HEK293T (cell line): ENCODE measurements at regions not wholly inside any gene's neighbourhood (a gene's known extent, or its start where the extent isn't known, plus 50 kb on each side); places are given as distances from the start of the nearest gene placed in this dataset.

ENCODE experiments used
- ARNT ChIP-seq: fragments of 450-650 bp; IDR thresholded peaks from 2 replicates; pipeline ENCODE4 v1.6.1; 2017; ENCODE audit warnings: mild to moderate bottlenecking
- BHLHE40 ChIP-seq: fragments of 450-650 bp; IDR thresholded peaks from 2 replicates; pipeline ENCODE4 v1.6.1; 2016; ENCODE audit warnings: mild to moderate bottlenecking, moderate library complexity, borderline replicate concordance
- FOXK2 ChIP-seq: fragments of 450-650 bp; IDR thresholded peaks from 2 replicates; pipeline ENCODE4 v1.6.1; 2016; ENCODE audit warnings: mild to moderate bottlenecking
- L3MBTL2 ChIP-seq: fragments of 450-650 bp; conservative IDR thresholded peaks from 2 replicates; pipeline ENCODE4 v1.6.1; 2016; ENCODE audit warnings: mild to moderate bottlenecking
- LEF1 ChIP-seq: fragments of 450-650 bp; IDR thresholded peaks from 2 replicates; pipeline ENCODE4 v1.6.1; 2017; ENCODE audit warnings: mild to moderate bottlenecking, borderline replicate concordance
- SP1 ChIP-seq: fragments of 450-650 bp; IDR thresholded peaks from 2 replicates; pipeline ENCODE4 v1.6.1; 2017
- TARDBP ChIP-seq: fragments of 450-650 bp; IDR thresholded peaks from 2 replicates; pipeline ENCODE4 v1.6.1; 2016
- ZNF384 ChIP-seq: fragments of 450-650 bp; IDR thresholded peaks from 2 replicates; pipeline ENCODE4 v1.6.1; 2016

GRCh38 chr5:169408171-169408570, 107.2 kb upstream of the SLIT3 start:
- TF ChIP-seq FOXK2, result no peak
- TF ChIP-seq L3MBTL2, result no peak
- TF ChIP-seq SP1, result no peak
- no peak for TF ChIP-seq BHLHE40
- TF ChIP-seq ZNF384, result no peak
- no peak for TF ChIP-seq TARDBP
- TF ChIP-seq LEF1, result no peak
- TF ChIP-seq ARNT, result no peak
